Astrocyte of the cerebellum (primary cell): ENCODE measurements at regions not wholly inside any gene's neighbourhood (a gene's known extent, or its start where the extent isn't known, plus 50 kb on each side); places are given as distances from the start of the nearest gene placed in this dataset.
"Not testable (repeated sequence)": the region's sequence is repeated elsewhere in the genome, so short reads cannot be mapped to it uniquely, and the experiment has no call there.

Experiments used
- DNase-seq: peaks from one replicate; pipeline ENCODE4 v3.0.0-alpha.2; 2011; ENCODE audit warnings: low read depth
- H3K4me3 ChIP-seq: 2 replicates; pipeline ENCODE4 v1.5.1; 2011; ENCODE audit warnings: mild to moderate bottlenecking, low read depth, low read length, moderate library complexity
- CTCF ChIP-seq: IDR thresholded peaks from 2 replicates; pipeline ENCODE4 v1.5.1; 2012; ENCODE audit warnings: low read length, low read depth, moderate library complexity, mild to moderate bottlenecking; ENCODE audit errors: missing control alignments
- in situ Hi-C: cut with HindIII; loops from 2 replicates; pipeline ENCODE4 v1.10.0; 2017; ENCODE audit warnings: low sequenced_read_pairs

- not testable (repeated sequence) for DNase-seq, H3K4me3 ChIP-seq
- in situ Hi-C loops: loop anchor here (10.0 kb wide), 1 partner anchor 372 kb away; no protein-coding TSS in a partner anchor
Observed at GRCh38 chr21:32823296-32823695, 51.7 kb upstream of the PAXBP1 start.

- no peak for DNase-seq
- no peak overlapping the region for H3K4me3 ChIP-seq
- TF ChIP-seq CTCF: no peak
- in situ Hi-C loops: loop anchor here (10.0 kb wide), 1 partner anchor 370 kb away; no protein-coding TSS in a partner anchor
Observed at GRCh38 chr21:32824950-32825349, 53.4 kb upstream of the PAXBP1 start.

- DNase-seq: peak; percentile 35
- no peak overlapping the region for H3K4me3 ChIP-seq
- TF ChIP-seq CTCF: peak; percentile 68
- in situ Hi-C loops: loop anchor here (10.0 kb wide), 1 partner anchor 368 kb away; no protein-coding TSS in a partner anchor
Observed at GRCh38 chr21:32826329-32827167, 55.0 kb upstream of the PAXBP1 start.

- no peak for DNase-seq
- no peak overlapping the region for H3K4me3 ChIP-seq
- in situ Hi-C loops: loop anchor here (10.0 kb wide), 1 partner anchor 366 kb away; no protein-coding TSS in a partner anchor
- TF ChIP-seq CTCF: no peak
Observed at GRCh38 chr21:32828908-32829307, 57.4 kb upstream of the PAXBP1 start.

GRCh38 chr21:32829504-32829903, 57.9 kb upstream of the PAXBP1 start:
- in situ Hi-C loops: loop anchor here (10.0 kb wide), 1 partner anchor 365 kb away; no protein-coding TSS in a partner anchor
- no peak for DNase-seq
- H3K4me3 ChIP-seq: no peak overlapping the region
- no peak for TF ChIP-seq CTCF

GRCh38 chr21:32831779-32832178, 60.2 kb upstream of the PAXBP1 start:
- DNase-seq, in situ Hi-C loops, H3K4me3 ChIP-seq: not testable (repeated sequence)

GRCh38 chr21:32834211-32834915, 62.8 kb upstream of the PAXBP1 start:
- no peak overlapping the region for H3K4me3 ChIP-seq
- TF ChIP-seq CTCF: no peak
- in situ Hi-C loops: no loop called here
- DNase-seq: no peak
